K562 (cell line): ENCODE measurements at regions not wholly inside any gene's neighbourhood (a gene's known extent, or its start where the extent isn't known, plus 50 kb on each side); places are given as distances from the start of the nearest gene placed in this dataset.

Experiments used
- ATAC-seq: fragments of 200-7000 bp; cut with Tn5 transposase; 3 replicates; pipeline ENCODE4 v1.9.1; 2020; ENCODE audit warnings: moderate library complexity
- BruUV-seq: library from RNA; stranded (reverse); fragments of 400-500 nt; replicated peaks from 2 replicates; lab custom pipeline; 2021; lab: Mats Ljungman, UMichigan
- CTCF ChIA-PET: fragments of 300-600 bp; formaldehyde crosslinking; extraction: SDS; loops from one replicate; lab custom pipeline; 2021; ENCODE audit warnings: low intra/inter-chr PET ratio; lab: Yijun Ruan, JAX
- POLR2A ChIA-PET: fragments of 300-600, 350-650 bp; sonication (Branson Sonifier 250); formaldehyde crosslinking; extraction: SDS; loops from one replicate; lab custom pipeline; 2021; ENCODE audit warnings: antibody characterized with exemption, inconsistent platforms; lab: Yijun Ruan, JAX
- DNase-seq, 4 experiments: peaks; one replicate each; pipeline versions ENCODE4 v3.0.0 to v3.0.0-alpha.2; 2011 to 2018; ENCODE audit warnings: low spot score in 3 of 4, mixed read lengths in 3 of 4; ENCODE audit errors: extremely low read depth in 1 of 4
- FAIRE-seq: peaks from 2 replicates; lab custom pipeline; 2011; peaks lifted over from hg19 to GRCh38; lab: Jason Lieb, UNC
- H2AFZ ChIP-seq: 2 replicates; pipeline ENCODE4 v1.6.0; 2011; ENCODE audit warnings: low read depth, low read length, control low read depth, inconsistent platforms
- H3K27ac ChIP-seq: fragments of 200-600 bp; 3 replicates; pipeline ENCODE4 v1.8.0; 2011; ENCODE audit warnings: low read depth, mild to moderate bottlenecking, control low read depth, inconsistent platforms, low read length, moderate library complexity, mixed read lengths; ENCODE audit errors: extremely low read depth
- H3K27me3 ChIP-seq, 2 experiments: fragments of 300-600 bp in 1 of 2; 2 replicates in 1 of 2; 3 replicates in 1 of 2; pipeline versions ENCODE4 v1.6.0 to v1.8.0; 2011; ENCODE audit warnings: inconsistent platforms in 2 of 2, low read length in 2 of 2, mild to moderate bottlenecking in 1 of 2, mixed read lengths in 1 of 2, moderate library complexity in 1 of 2; ENCODE audit not compliant: control insufficient read depth in 2 of 2, insufficient read depth in 2 of 2
- H3K36me3 ChIP-seq: fragments of 300-600 bp; 3 replicates; pipeline ENCODE4 v1.8.0; 2011; ENCODE audit warnings: mild to moderate bottlenecking, low read length, inconsistent platforms; ENCODE audit not compliant: control insufficient read depth, insufficient read depth
- H3K4me1 ChIP-seq, 2 experiments: fragments of 200-600 bp in 1 of 2; replicated peaks in 1 of 2; 2 replicates in 1 of 2; 3 replicates in 1 of 2; pipeline versions ENCODE4 v1.5.1 to v1.8.0; 2011; ENCODE audit warnings: inconsistent platforms in 2 of 2, low read length in 2 of 2, mild to moderate bottlenecking in 1 of 2, mixed read lengths in 1 of 2, moderate library complexity in 1 of 2; ENCODE audit not compliant: control insufficient read depth in 2 of 2, insufficient read depth in 2 of 2
- H3K4me2 ChIP-seq: 2 replicates; pipeline ENCODE4 v1.6.1; 2011; ENCODE audit warnings: low read length, control low read depth, inconsistent platforms, mixed read lengths; ENCODE audit not compliant: insufficient read depth
- H3K4me3 ChIP-seq: fragments of 200-600 bp; sonication (generic), shearing (Covaris generic); 2 replicates; pipeline ENCODE4 v1.5.1; 2016; ENCODE audit warnings: control low read depth, inconsistent platforms
- H3K79me2 ChIP-seq: fragments of 200-600 bp; 3 replicates; pipeline ENCODE4 v1.8.0; 2011; ENCODE audit warnings: low read length, inconsistent platforms; ENCODE audit not compliant: control insufficient read depth, insufficient read depth
- H3K9ac ChIP-seq, 2 experiments: 2 replicates each; pipeline versions ENCODE4 v1.6.0 to v1.6.1; 2011; ENCODE audit warnings: low read depth in 2 of 2, low read length in 2 of 2, control low read depth in 1 of 2, inconsistent platforms in 1 of 2, mild to moderate bottlenecking in 1 of 2, mixed read lengths in 1 of 2; ENCODE audit not compliant: insufficient read depth in 1 of 2
- H3K9me1 ChIP-seq: one replicate; pipeline ENCODE4 v1.6.0; 2011; ENCODE audit warnings: inconsistent platforms, mild to moderate bottlenecking, low read length, moderate library complexity; ENCODE audit not compliant: control insufficient read depth, insufficient read depth
- H3K9me3 ChIP-seq: replicated peaks from 2 replicates; pipeline ENCODE4 v1.5.1; 2011; ENCODE audit warnings: low read depth, low read length, inconsistent platforms; ENCODE audit not compliant: control insufficient read depth, insufficient read depth
- H4K20me1 ChIP-seq: replicated peaks from 2 replicates; pipeline ENCODE4 v1.6.1; 2011; ENCODE audit warnings: low read length, inconsistent platforms, mixed read lengths; ENCODE audit not compliant: control insufficient read depth, insufficient read depth
- ATF7 ChIP-seq: fragments of 450-650 bp; IDR thresholded peaks from 2 replicates; pipeline ENCODE4 v1.7.1; 2014; ENCODE audit warnings: mild to moderate bottlenecking, moderate library complexity
- BHLHE40 ChIP-seq: IDR thresholded peaks from 2 replicates; pipeline ENCODE4 v1.6.1; 2011; ENCODE audit warnings: low read length, improper control_type of control experiment
- CREB1 ChIP-seq, 2 experiments: sonication (generic) in 1 of 2; formaldehyde crosslinking in 1 of 2; IDR thresholded peaks; 2 replicates each; pipeline versions ENCODE4 v1.6.1 to v1.8.0; 2012 to 2022; ENCODE audit warnings: inconsistent platforms in 1 of 2, mild to moderate bottlenecking in 1 of 2, missing genetic modification reagents in 1 of 2, moderate library complexity in 1 of 2
- WGBS: fragments of 100-300 bp; shearing (Covaris generic); methylation state at CpG from one replicate; pipeline ENCODE4 v1.1.6; 2016; ENCODE audit warnings: low coverage, mixed read lengths; ENCODE audit not compliant: insufficient coverage; ENCODE audit errors: missing lambda C conversion rate; 5-methylcytosine and 5-hydroxymethylcytosine counted together
- in situ Hi-C: fragments of 300-500 bp; cut with MboI; formaldehyde crosslinking; loops from 4 replicates; pipeline ENCODE4 v1.15.0; 2018; ENCODE audit warnings: inconsistent platforms, mixed read lengths
- intact Hi-C: fragments of 100-400 bp; cut with micrococcal nuclease; formaldehyde crosslinking; loops from 2 replicates; pipeline ENCODE4 v1.14.2; 2022
- TF ChIP-seq, protein P1 (sequence below), 2 experiments: fragments of 450-650 bp in 1 of 2; IDR thresholded peaks; 2 replicates each; pipeline ENCODE4 v1.6.1; 2011 to 2017; ENCODE audit warnings: low read depth in 2 of 2, antibody characterized with exemption in 1 of 2, borderline replicate concordance in 1 of 2, low read length in 1 of 2, mild to moderate bottlenecking in 1 of 2, mixed read lengths in 1 of 2; ENCODE audit not compliant: control insufficient read depth in 1 of 2

DNA sequence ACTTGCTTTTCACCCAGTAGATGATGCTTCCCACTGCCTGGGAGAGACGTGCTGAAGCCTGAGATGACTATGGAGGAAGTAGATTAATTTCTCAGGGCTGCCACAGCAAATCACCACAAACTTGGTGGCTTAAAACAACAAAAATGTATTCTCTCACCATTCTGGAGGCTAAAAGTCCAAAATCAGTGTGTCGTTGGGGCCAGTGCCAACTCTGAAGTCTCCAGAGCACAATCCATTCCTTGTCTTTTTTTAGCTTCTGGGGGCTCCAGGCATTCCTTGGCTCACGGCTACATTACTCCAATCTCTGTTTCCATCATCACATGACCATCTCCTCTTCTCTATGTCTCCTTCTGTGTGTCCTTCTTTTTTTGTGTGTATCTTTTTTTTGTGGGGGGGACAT, 105.8 kb upstream of the C1QTNF7 start:
- Histone ChIP-seq H3K27ac (no peak overlapping the region), H3K4me1 (no peaks in the 10 kb centered on the region), H2AFZ (no peak overlapping the region), H3K79me2 (no peaks in the 10 kb centered on the region), H3K27me3 (no peaks in the 10 kb centered on the region), H3K9me1 (no peaks in the 10 kb centered on the region), H3K9me3 (no peaks in the 10 kb centered on the region), H3K4me2 (no peak overlapping the region), H3K36me3 (no peaks in the 10 kb centered on the region), H4K20me1 (no peaks in the 10 kb centered on the region), H3K4me3 (no peak overlapping the region), H3K9ac (no peak overlapping the region)
- WGBS = 0% methylated on average over 2 of the region's 3 CpGs
- ChIA-PET CTCF (no interaction called here), POLR2A (interaction anchor here (0.9 kb wide), 1 partner anchor 10 kb away, joined by 3 read pairs; no protein-coding TSS in a partner anchor)
- no TSS peak for BruUV-seq
- ATAC-seq (no peak), FAIRE-seq (no peak), DNase-seq (no peak)
- intact Hi-C loops (no loop called here), in situ Hi-C loops (no loop called here)
- TF ChIP-seq BHLHE40 = no peak
- no peak for TF ChIP-seq CREB1 (IDR thresholded peaks at IDR 0.05)
- TF ChIP-seq CREB1 (CRISPR knock-in tag; IDR thresholded peaks at IDR 0.05) = no peak
- TF ChIP-seq ATF7 = no peak
- TF ChIP-seq, protein P1, sequence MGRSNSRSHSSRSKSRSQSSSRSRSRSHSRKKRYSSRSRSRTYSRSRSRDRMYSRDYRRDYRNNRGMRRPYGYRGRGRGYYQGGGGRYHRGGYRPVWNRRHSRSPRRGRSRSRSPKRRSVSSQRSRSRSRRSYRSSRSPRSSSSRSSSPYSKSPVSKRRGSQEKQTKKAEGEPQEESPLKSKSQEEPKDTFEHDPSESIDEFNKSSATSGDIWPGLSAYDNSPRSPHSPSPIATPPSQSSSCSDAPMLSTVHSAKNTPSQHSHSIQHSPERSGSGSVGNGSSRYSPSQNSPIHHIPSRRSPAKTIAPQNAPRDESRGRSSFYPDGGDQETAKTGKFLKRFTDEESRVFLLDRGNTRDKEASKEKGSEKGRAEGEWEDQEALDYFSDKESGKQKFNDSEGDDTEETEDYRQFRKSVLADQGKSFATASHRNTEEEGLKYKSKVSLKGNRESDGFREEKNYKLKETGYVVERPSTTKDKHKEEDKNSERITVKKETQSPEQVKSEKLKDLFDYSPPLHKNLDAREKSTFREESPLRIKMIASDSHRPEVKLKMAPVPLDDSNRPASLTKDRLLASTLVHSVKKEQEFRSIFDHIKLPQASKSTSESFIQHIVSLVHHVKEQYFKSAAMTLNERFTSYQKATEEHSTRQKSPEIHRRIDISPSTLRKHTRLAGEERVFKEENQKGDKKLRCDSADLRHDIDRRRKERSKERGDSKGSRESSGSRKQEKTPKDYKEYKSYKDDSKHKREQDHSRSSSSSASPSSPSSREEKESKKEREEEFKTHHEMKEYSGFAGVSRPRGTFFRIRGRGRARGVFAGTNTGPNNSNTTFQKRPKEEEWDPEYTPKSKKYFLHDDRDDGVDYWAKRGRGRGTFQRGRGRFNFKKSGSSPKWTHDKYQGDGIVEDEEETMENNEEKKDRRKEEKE (IDR thresholded peaks at IDR 0.05; ENCODE audit: borderline replicate concordance in 1 of 2, control insufficient read depth in 1 of 2, low read depth in 2 of 2, low read length in 1 of 2) = no peak
